ENCODE measurements at regions not wholly inside any gene's neighbourhood (a gene's known extent, or its start where the extent isn't known, plus 50 kb on each side); places are given as distances from the start of the nearest gene placed in this dataset.

DNA sequence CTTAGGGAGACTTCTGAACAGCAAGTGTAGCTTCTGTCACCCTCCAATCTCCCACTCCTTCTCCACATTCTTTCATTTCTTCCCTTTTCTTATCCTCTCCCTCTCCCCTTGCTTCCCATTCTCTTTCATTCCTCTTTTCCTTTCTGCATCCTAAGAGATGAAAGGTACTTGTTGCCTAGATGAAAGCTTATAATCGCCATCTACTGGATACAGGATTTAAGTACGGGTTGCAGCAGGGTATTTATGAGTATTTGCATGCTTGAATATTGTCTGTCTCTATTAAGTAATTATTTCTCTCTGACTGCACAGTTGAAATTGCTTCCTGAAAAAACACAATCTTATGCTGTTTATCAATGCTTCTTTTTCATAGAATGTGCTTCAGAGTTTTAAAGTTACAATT lies 174.0 kb upstream of the TENT5D start:
- no peak for TF ChIP-seq POLR2A (IDR thresholded peaks at IDR 0.05; ENCODE audit: low read depth, low read length)
- TF ChIP-seq TAF1 (IDR thresholded peaks at IDR 0.05; ENCODE audit: borderline replicate concordance, low read depth, low read length), result no peak

Data from GM12892 (cell line).